Putamen (tissue), 1 donor: ENCODE measurements at regions not wholly inside any gene's neighbourhood (a gene's known extent, or its start where the extent isn't known, plus 50 kb on each side); places are given as distances from the start of the nearest gene placed in this dataset.
"Not testable (repeated sequence)": the region's sequence is repeated elsewhere in the genome, so short reads cannot be mapped to it uniquely, and the experiment has no call there.

Experiments
- DNase-seq: peaks from one replicate; pipeline ENCODE4 v3.0.0-alpha.2; 2016; ENCODE audit warnings: low spot score

GRCh38 chr5:13045897-13046551, 898.5 kb downstream of the DNAH5 start:
- no peak for DNase-seq

GRCh38 chr5:13034061-13034460, 910.4 kb downstream of the DNAH5 start:
- DNase-seq = no peak

- no peak for DNase-seq
These were observed 915.3 kb downstream of the DNAH5 start for GRCh38 chr5:13029211-13029610.

- DNase-seq = no peak
These were observed 916.6 kb downstream of the DNAH5 start for GRCh38 chr5:13027874-13028273.

GRCh38 chr5:13019729-13020128, 924.8 kb downstream of the DNAH5 start:
- DNase-seq = no peak

GRCh38 chr5:13003457-13003856, 941.0 kb downstream of the DNAH5 start:
- DNase-seq = no peak

- DNase-seq = no peak
These were observed 944.8 kb downstream of the DNAH5 start for GRCh38 chr5:12999667-13000066.

GRCh38 chr5:12985142-12985541, 959.3 kb downstream of the DNAH5 start:
- DNase-seq = no peak

- DNase-seq = no peak
These were observed 969.6 kb downstream of the DNAH5 start for GRCh38 chr5:12974856-12975255.

- no peak for DNase-seq
These were observed 978.7 kb downstream of the DNAH5 start for GRCh38 chr5:12965804-12966203.

GRCh38 chr5:12959713-12960112, 984.8 kb downstream of the DNAH5 start:
- no peak for DNase-seq

- DNase-seq = no peak
These were observed 992.1 kb downstream of the DNAH5 start for GRCh38 chr5:12952409-12952808.

- no peak for DNase-seq
These were observed 992.6 kb downstream of the DNAH5 start for GRCh38 chr5:12951846-12952245.

- no peak for DNase-seq
These were observed 997.1 kb downstream of the DNAH5 start for GRCh38 chr5:12947379-12947778.

- DNase-seq = not testable (repeated sequence)
These were observed 999.0 kb downstream of the DNAH5 start for GRCh38 chr5:12945477-12945876.

GRCh38 chr5:12936221-12936620, 1008.3 kb downstream of the DNAH5 start:
- DNase-seq = no peak

GRCh38 chr5:12934722-12935121, 1009.8 kb downstream of the DNAH5 start:
- no peak for DNase-seq

GRCh38 chr5:12920527-12920926, 1016.3 kb upstream of the CTNND2 start:
- no peak for DNase-seq

GRCh38 chr5:12911156-12911555, 1006.9 kb upstream of the CTNND2 start:
- DNase-seq = no peak

- no peak for DNase-seq
These were observed 1006.4 kb upstream of the CTNND2 start for GRCh38 chr5:12910641-12911040.

- DNase-seq = no peak
These were observed 998.4 kb upstream of the CTNND2 start for GRCh38 chr5:12902611-12903010.

GRCh38 chr5:12901696-12902095, 997.5 kb upstream of the CTNND2 start:
- DNase-seq = no peak

- DNase-seq = no peak
These were observed 991.8 kb upstream of the CTNND2 start for GRCh38 chr5:12896086-12896485.

GRCh38 chr5:12885018-12885417, 980.8 kb upstream of the CTNND2 start:
- no peak for DNase-seq

- no peak for DNase-seq
These were observed 979.1 kb upstream of the CTNND2 start for GRCh38 chr5:12883395-12883794.
